ENCODE measurements at regions not wholly inside any gene's neighbourhood (a gene's known extent, or its start where the extent isn't known, plus 50 kb on each side); places are given as distances from the start of the nearest gene placed in this dataset.

- intact Hi-C loops (cut with micrococcal nuclease; ENCODE audit: unreplicated experiment): no loop called here
- DNase-seq (ENCODE audit: low spot score): no peak
- H3K36me3 ChIP-seq (ENCODE audit: insufficient read depth, low read length): no peaks in the 10 kb centered on the region
- no peak overlapping the region for H3K4me2 ChIP-seq (ENCODE audit: low read length)
- BruUV-seq (replicated peaks): no TSS peak
- no peaks in the 10 kb centered on the region for H4K20me1 ChIP-seq (ENCODE audit: insufficient read depth, low read length)
- H3K79me2 ChIP-seq (ENCODE audit: insufficient read depth, low read depth, low read length): no peaks in the 10 kb centered on the region
- POLR2A ChIA-PET: interaction anchor here (0.6 kb wide), 1 partner anchor 19 kb away, joined by 3 read pairs; no protein-coding TSS in a partner anchor
- TF ChIP-seq CTCF (conservative IDR thresholded peaks at IDR 0.05; ENCODE audit: low read length) (no peak), EZH2phosphoT487 (IDR thresholded peaks at IDR 0.05; ENCODE audit: borderline replicate concordance, low read depth, low read length) (no peak)
- no peaks in the 10 kb centered on the region for H3K9me2 ChIP-seq (ENCODE audit: insufficient read depth, low read length)
- H3K4me1 ChIP-seq (ENCODE audit: insufficient read depth, low read length, poor library complexity, severe bottlenecking): no peaks in the 10 kb centered on the region
- no peak overlapping the region for H2AFZ ChIP-seq (ENCODE audit: low read length)
- H3K4me3 ChIP-seq (ENCODE audit: low read depth, low read length, poor library complexity, severe bottlenecking): no peak overlapping the region
- CTCF ChIA-PET (ENCODE audit: unreplicated experiment): no interaction called here
- H3K27ac ChIP-seq (ENCODE audit: low read depth, low read length, poor library complexity, severe bottlenecking): no peak overlapping the region
- no peaks in the 10 kb centered on the region for H3K9me3 ChIP-seq (ENCODE audit: low read length)
Observed at GRCh38 chr1:34364376-34364775, 187.7 kb downstream of the C1orf94 start.

- POLR2A ChIA-PET: no interaction called here
- H3K27ac ChIP-seq (ENCODE audit: low read depth, low read length, poor library complexity, severe bottlenecking): no peak overlapping the region
- intact Hi-C loops (cut with micrococcal nuclease; ENCODE audit: unreplicated experiment): no loop called here
- DNase-seq (ENCODE audit: low spot score): no peak
- H3K79me2 ChIP-seq (ENCODE audit: insufficient read depth, low read depth, low read length): no peaks in the 10 kb centered on the region
- no TSS peak for BruUV-seq (replicated peaks)
- no peaks in the 10 kb centered on the region for H3K9me2 ChIP-seq (ENCODE audit: insufficient read depth, low read length)
- TF ChIP-seq CTCF (conservative IDR thresholded peaks at IDR 0.05; ENCODE audit: low read length) (no peak), EZH2phosphoT487 (IDR thresholded peaks at IDR 0.05; ENCODE audit: borderline replicate concordance, low read depth, low read length) (no peak)
- no peak overlapping the region for H2AFZ ChIP-seq (ENCODE audit: low read length)
- CTCF ChIA-PET (ENCODE audit: unreplicated experiment): no interaction called here
- H3K4me2 ChIP-seq (ENCODE audit: low read length): no peak overlapping the region
- no peaks in the 10 kb centered on the region for H3K36me3 ChIP-seq (ENCODE audit: insufficient read depth, low read length)
- no peaks in the 10 kb centered on the region for H4K20me1 ChIP-seq (ENCODE audit: insufficient read depth, low read length)
- H3K4me1 ChIP-seq (ENCODE audit: insufficient read depth, low read length, poor library complexity, severe bottlenecking): no peaks in the 10 kb centered on the region
- no peaks in the 10 kb centered on the region for H3K9me3 ChIP-seq (ENCODE audit: low read length)
- no peak overlapping the region for H3K4me3 ChIP-seq (ENCODE audit: low read depth, low read length, poor library complexity, severe bottlenecking)
Observed at GRCh38 chr1:34365295-34365694, 188.6 kb downstream of the C1orf94 start.

- Histone ChIP-seq H3K9me3 (ENCODE audit: low read length) (no peaks in the 10 kb centered on the region), H3K4me3 (ENCODE audit: low read depth, low read length, poor library complexity, severe bottlenecking) (no peak overlapping the region), H4K20me1 (ENCODE audit: insufficient read depth, low read length) (no peaks in the 10 kb centered on the region), H2AFZ (ENCODE audit: low read length) (no peak overlapping the region), H3K79me2 (ENCODE audit: insufficient read depth, low read depth, low read length) (no peaks in the 10 kb centered on the region), H3K4me1 (ENCODE audit: insufficient read depth, low read length, poor library complexity, severe bottlenecking) (no peaks in the 10 kb centered on the region), H3K27ac (ENCODE audit: low read depth, low read length, poor library complexity, severe bottlenecking) (no peak overlapping the region), H3K9me2 (ENCODE audit: insufficient read depth, low read length) (no peaks in the 10 kb centered on the region), H3K4me2 (ENCODE audit: low read length) (no peak overlapping the region), H3K36me3 (ENCODE audit: insufficient read depth, low read length) (no peaks in the 10 kb centered on the region)
- no peak for DNase-seq (ENCODE audit: low spot score)
- intact Hi-C loops (cut with micrococcal nuclease; ENCODE audit: unreplicated experiment): no loop called here
- TF ChIP-seq EZH2phosphoT487 (IDR thresholded peaks at IDR 0.05; ENCODE audit: borderline replicate concordance, low read depth, low read length) (no peak), CTCF (conservative IDR thresholded peaks at IDR 0.05; ENCODE audit: low read length) (no peak)
- ChIA-PET CTCF (ENCODE audit: unreplicated experiment) (no interaction called here), POLR2A (no interaction called here)
- no TSS peak for BruUV-seq (replicated peaks)
Observed at GRCh38 chr1:34366875-34367624, 190.3 kb downstream of the C1orf94 start.

Measured in OCI-LY7 (cell line).